OCI-LY1 (cell line): ENCODE measurements at regions not wholly inside any gene's neighbourhood (a gene's known extent, or its start where the extent isn't known, plus 50 kb on each side); places are given as distances from the start of the nearest gene placed in this dataset.

ENCODE experiments used
- EZH2 ChIP-seq: fragments of 200-600 bp; sonication (generic), shearing (Covaris generic); IDR thresholded peaks from 2 replicates; pipeline ENCODE4 v1.8.0; 2017; ENCODE audit warnings: borderline replicate concordance, mixed run types, mild to moderate bottlenecking, antibody characterized with exemption, low read length, moderate library complexity, mixed read lengths
- TF ChIP-seq, protein P1 (sequence below): fragments of 200-600 bp; sonication (generic), shearing (Covaris generic); IDR thresholded peaks from 2 replicates; pipeline ENCODE4 v1.5.1; 2017; ENCODE audit warnings: mild to moderate bottlenecking, antibody characterized with exemption, low read length, moderate library complexity, mixed read lengths

DNA sequence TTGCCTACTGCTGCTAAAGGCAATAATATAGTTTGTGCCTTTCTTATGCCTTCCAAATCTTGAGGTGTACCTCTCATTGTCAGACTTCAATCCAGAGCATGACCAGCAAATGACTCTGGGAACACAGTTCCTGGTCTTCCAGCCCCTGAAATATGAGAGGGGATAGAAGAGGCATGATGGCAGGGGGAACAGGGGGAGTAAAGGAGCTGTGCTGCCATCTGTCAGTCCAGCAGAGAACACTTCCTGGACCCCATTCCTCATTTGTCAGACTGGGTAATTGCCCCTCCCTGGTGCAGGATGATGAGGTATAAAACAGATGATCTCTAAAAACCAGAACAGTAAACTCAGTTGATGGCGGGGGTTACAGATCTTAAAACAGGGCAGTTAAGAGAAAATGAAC is 618.7 kb downstream of the DIAPH3 start:
- TF ChIP-seq, protein P1, sequence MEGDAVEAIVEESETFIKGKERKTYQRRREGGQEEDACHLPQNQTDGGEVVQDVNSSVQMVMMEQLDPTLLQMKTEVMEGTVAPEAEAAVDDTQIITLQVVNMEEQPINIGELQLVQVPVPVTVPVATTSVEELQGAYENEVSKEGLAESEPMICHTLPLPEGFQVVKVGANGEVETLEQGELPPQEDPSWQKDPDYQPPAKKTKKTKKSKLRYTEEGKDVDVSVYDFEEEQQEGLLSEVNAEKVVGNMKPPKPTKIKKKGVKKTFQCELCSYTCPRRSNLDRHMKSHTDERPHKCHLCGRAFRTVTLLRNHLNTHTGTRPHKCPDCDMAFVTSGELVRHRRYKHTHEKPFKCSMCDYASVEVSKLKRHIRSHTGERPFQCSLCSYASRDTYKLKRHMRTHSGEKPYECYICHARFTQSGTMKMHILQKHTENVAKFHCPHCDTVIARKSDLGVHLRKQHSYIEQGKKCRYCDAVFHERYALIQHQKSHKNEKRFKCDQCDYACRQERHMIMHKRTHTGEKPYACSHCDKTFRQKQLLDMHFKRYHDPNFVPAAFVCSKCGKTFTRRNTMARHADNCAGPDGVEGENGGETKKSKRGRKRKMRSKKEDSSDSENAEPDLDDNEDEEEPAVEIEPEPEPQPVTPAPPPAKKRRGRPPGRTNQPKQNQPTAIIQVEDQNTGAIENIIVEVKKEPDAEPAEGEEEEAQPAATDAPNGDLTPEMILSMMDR = no peak
- no peak for TF ChIP-seq EZH2
